Esophagus squamous epithelium (tissue), 4 donors: ENCODE measurements at regions not wholly inside any gene's neighbourhood (a gene's known extent, or its start where the extent isn't known, plus 50 kb on each side); places are given as distances from the start of the nearest gene placed in this dataset.

ENCODE experiments used
- CTCF ChIP-seq, 6 experiments: fragments of 450-650 bp in 4 of 6; fragments of 200-600 bp in 2 of 6; sonication (generic) in 2 of 6; IDR thresholded peaks; one replicate each; pipeline ENCODE4 v1.5.1; 2016 to 2019; ENCODE audit warnings: antibody characterized with exemption in 6 of 6, mild to moderate bottlenecking in 4 of 6, moderate library complexity in 4 of 6
- POLR2A ChIP-seq, 4 donors: fragments of 450-650 bp; IDR thresholded peaks; one replicate each; pipeline ENCODE4 v1.6.1; 2017; ENCODE audit warnings: antibody characterized with exemption in 4 of 4, mild to moderate bottlenecking in 4 of 4, moderate library complexity in 3 of 4

DNA sequence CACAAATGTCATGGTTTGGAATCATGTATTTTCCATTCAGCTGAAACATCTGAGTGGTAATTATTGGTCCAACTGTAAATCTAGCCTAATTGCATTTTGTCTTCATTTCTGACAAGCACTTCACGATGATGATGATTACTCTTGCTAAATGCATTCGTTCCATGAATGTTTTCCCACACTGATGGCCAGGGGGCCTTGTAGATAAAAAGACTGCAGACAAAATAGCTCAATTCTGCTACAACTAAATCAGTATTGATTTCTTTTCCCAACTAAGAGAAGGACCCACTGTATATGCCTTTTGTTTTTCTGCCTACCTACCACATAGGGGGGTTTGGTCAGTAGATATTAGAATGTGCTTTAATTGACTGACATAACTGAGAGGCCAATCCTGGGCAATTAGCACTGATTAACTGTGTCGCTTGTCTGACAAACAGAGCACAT lies 1351.3 kb upstream of the NUDT12 start:
- TF ChIP-seq CTCF (IDR thresholded peaks at IDR 0.05) (no peak), POLR2A (IDR thresholded peaks at IDR 0.05) (no peak)
